NT2/D1 (cell line): ENCODE measurements at regions not wholly inside any gene's neighbourhood (a gene's known extent, or its start where the extent isn't known, plus 50 kb on each side); places are given as distances from the start of the nearest gene placed in this dataset.

Experiments
- DNase-seq: peaks from one replicate; pipeline ENCODE4 v3.0.0-alpha.2; 2011; ENCODE audit warnings: low read depth, low spot score
- H3K27me3 ChIP-seq: 2 replicates; pipeline ENCODE4 v1.6.0; 2011; ENCODE audit warnings: mild to moderate bottlenecking; ENCODE audit not compliant: insufficient read length, insufficient read depth
- H3K36me3 ChIP-seq: 2 replicates; pipeline ENCODE4 v1.6.1; 2011; ENCODE audit warnings: mild to moderate bottlenecking, low read length, mixed read lengths; ENCODE audit not compliant: insufficient read depth, insufficient read length
- H3K4me1 ChIP-seq: 2 replicates; pipeline ENCODE4 v1.5.1; 2011; ENCODE audit not compliant: insufficient read depth, insufficient read length
- H3K4me3 ChIP-seq: 2 replicates; pipeline ENCODE4 v1.5.1; 2011; ENCODE audit warnings: low read depth; ENCODE audit not compliant: insufficient read length
- H3K9ac ChIP-seq: 2 replicates; pipeline ENCODE4 v1.6.0; 2011; ENCODE audit warnings: low read depth; ENCODE audit not compliant: insufficient read length
- H3K9me3 ChIP-seq: 2 replicates; pipeline ENCODE4 v1.5.1; 2011; ENCODE audit warnings: mild to moderate bottlenecking, low read length; ENCODE audit not compliant: insufficient read depth
- SUZ12 ChIP-seq: IDR thresholded peaks from 2 replicates; pipeline ENCODE4 v1.6.1; 2011; ENCODE audit not compliant: insufficient read length, insufficient read depth; ENCODE audit errors: extremely low read depth
- YY1 ChIP-seq: IDR thresholded peaks from 2 replicates; pipeline ENCODE4 v1.6.1; 2011; ENCODE audit not compliant: insufficient read length, insufficient read depth
- ZNF274 ChIP-seq: IDR thresholded peaks from 2 replicates; pipeline ENCODE4 v1.6.1; 2011; ENCODE audit warnings: mild to moderate bottlenecking, low read depth, low read length

DNA sequence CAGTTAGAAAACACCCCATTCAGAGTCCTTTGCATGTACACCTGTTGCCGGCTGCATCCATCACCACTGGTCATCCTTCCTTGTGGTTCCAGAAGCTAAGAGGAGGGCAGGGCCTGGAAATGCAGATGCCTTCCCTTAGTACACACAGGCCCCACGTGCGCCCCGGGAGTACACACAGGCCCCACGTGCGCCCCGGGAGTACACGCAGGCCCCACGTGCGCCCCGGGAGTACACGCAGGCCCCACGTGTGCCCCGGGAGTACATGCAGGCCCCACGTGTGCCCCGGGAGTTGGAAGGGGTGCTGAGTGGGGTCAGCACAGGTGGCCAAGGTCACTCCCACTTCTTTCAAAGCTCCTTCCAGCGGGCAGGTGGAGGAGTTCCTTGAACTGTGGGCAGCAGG lies 1141.9 kb downstream of the BRD1 start:
- Histone ChIP-seq H3K4me3 (no peak overlapping the region), H3K9ac (no peak overlapping the region), H3K36me3 (no peaks in the 10 kb centered on the region), H3K4me1 (peaks cover 4% of the 10 kb centered on the region), H3K9me3 (no peaks in the 10 kb centered on the region), H3K27me3 (no peaks in the 10 kb centered on the region)
- TF ChIP-seq ZNF274 (no peak), SUZ12 (no peak), YY1 (no peak)
- DNase-seq, result no peak

DNA sequence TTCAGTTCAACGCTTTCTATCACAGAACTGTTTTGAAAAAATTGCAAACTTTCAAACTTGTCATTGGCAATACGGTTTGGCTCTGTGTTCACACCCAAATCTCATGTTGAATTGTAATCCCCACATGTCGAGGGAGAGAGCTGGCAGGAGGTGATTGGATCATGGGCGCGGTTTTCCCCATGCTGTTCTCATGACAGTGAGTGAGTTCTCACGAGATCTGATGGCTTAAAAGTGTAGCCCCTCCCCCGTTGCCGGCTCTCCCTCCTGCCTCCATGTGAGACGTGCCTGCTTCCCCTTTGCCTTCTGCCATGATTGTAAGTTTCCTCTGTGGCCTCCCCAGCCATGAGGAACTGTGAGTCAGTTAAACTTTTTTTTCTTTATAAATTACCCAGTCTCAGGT lies 1144.0 kb downstream of the BRD1 start:
- Histone ChIP-seq H3K9ac (no peak overlapping the region), H3K4me3 (no peak overlapping the region), H3K36me3 (no peaks in the 10 kb centered on the region), H3K4me1 (peaks cover 4% of the 10 kb centered on the region), H3K9me3 (no peaks in the 10 kb centered on the region), H3K27me3 (no peaks in the 10 kb centered on the region)
- TF ChIP-seq ZNF274 (no peak), SUZ12 (no peak), YY1 (no peak)
- DNase-seq, result no peak

DNA sequence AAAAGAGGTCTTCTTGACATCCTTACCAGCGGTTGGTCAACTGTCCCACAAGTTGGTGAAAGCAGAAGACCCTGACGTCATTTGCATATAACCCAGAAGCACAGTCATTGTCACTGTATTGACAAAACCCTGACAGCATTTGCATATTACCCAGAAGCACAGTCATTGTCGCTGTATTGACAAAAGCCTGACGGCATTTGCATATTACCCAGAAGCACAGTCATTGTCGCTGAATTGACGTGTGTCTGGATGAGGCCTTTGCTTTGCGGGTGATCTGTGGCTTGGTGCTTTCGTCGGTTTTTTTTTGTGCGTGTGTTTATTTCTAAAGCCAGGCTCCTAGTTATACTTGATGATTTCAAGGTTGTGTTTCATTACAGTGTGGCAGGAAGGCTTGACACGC lies 1145.2 kb downstream of the BRD1 start:
- TF ChIP-seq YY1 (no peak), SUZ12 (no peak), ZNF274 (no peak)
- no peaks in the 10 kb centered on the region for H3K9me3 ChIP-seq
- no peak overlapping the region for H3K9ac ChIP-seq
- peaks cover 6% of the 10 kb centered on the region for H3K4me1 ChIP-seq
- DNase-seq, result no peak
- H3K36me3 ChIP-seq, result no peaks in the 10 kb centered on the region
- H3K27me3 ChIP-seq, result no peaks in the 10 kb centered on the region
- no peak overlapping the region for H3K4me3 ChIP-seq

DNA sequence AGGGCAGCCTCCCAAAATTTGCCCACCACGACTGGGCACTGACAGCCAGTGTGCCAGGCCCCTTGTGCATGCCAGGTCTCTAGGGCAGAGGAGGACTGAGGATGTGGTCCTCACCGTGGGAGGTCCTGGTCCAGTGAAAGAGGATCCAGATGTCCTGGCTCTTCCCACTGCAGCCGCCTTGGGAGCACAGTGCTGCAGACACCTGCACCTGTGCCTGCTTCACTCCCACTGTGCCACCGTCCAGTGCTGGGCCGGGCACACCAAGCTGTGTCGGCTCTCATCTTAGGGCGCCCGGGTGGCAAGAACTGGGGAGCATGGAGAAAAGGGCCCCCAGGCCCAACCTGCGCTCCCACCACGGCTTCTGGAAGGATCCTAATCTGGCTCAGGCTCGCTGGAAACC lies 1147.1 kb downstream of the BRD1 start:
- no peaks in the 10 kb centered on the region for H3K9me3 ChIP-seq
- no peak for TF ChIP-seq SUZ12
- no peak for TF ChIP-seq YY1
- no peak for TF ChIP-seq ZNF274
- H3K27me3 ChIP-seq, result no peaks in the 10 kb centered on the region
- no peak for DNase-seq
- H3K4me1 ChIP-seq, result peaks cover 6% of the 10 kb centered on the region
- no peak overlapping the region for H3K4me3 ChIP-seq
- H3K9ac ChIP-seq, result no peak overlapping the region
- no peaks in the 10 kb centered on the region for H3K36me3 ChIP-seq

DNA sequence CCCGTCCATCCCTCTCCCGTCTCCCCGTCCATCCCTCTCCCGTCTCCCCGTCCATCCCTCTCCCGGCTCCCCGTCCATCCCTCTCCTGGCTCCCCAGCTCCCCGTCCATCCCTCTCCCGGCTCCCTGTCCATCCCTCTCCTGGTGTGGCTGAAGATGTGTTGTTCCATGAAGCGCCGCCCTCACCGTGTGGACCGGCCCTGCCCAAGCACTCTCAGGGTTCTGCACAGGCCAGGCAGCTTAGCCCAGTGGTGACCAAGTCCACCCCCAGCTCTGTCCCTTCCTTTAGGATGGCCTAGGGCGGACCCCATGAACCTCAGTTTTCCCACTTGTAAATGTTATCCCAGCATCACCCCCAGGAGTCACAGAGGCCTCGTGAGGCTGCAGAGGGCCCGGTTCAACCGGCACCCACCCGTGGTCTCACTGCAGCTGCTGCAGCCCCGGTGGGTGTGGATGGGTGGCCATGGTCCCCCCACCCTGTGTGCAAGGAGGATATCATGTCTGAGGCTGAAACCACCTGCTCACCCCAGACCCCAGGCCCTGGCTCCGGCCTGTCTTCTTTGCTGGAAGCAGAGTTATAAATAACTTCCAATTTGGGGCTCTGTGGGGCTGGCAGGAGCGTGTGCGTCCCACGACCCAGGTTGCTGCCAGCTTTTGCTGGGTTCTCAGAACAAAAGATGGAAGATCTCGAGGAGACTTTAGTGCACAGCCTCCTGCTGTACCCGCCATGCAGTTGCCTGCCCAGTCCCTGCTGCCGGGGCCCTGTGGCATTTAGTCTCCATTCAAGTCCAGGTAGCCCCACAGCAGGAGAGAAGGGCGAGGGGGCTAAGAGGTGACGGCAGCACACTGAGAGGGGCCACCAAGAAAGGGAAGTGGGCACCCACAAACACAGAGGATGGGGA lies 1147.8 kb downstream of the BRD1 start:
- H3K4me1 ChIP-seq, result peaks cover 6% of the 10 kb centered on the region
- no peaks in the 10 kb centered on the region for H3K27me3 ChIP-seq
- no peak for DNase-seq
- no peaks in the 10 kb centered on the region for H3K36me3 ChIP-seq
- TF ChIP-seq SUZ12 (no peak), ZNF274 (no peak), YY1 (no peak)
- no peaks in the 10 kb centered on the region for H3K9me3 ChIP-seq
- no peak overlapping the region for H3K4me3 ChIP-seq
- H3K9ac ChIP-seq, result no peak overlapping the region

DNA sequence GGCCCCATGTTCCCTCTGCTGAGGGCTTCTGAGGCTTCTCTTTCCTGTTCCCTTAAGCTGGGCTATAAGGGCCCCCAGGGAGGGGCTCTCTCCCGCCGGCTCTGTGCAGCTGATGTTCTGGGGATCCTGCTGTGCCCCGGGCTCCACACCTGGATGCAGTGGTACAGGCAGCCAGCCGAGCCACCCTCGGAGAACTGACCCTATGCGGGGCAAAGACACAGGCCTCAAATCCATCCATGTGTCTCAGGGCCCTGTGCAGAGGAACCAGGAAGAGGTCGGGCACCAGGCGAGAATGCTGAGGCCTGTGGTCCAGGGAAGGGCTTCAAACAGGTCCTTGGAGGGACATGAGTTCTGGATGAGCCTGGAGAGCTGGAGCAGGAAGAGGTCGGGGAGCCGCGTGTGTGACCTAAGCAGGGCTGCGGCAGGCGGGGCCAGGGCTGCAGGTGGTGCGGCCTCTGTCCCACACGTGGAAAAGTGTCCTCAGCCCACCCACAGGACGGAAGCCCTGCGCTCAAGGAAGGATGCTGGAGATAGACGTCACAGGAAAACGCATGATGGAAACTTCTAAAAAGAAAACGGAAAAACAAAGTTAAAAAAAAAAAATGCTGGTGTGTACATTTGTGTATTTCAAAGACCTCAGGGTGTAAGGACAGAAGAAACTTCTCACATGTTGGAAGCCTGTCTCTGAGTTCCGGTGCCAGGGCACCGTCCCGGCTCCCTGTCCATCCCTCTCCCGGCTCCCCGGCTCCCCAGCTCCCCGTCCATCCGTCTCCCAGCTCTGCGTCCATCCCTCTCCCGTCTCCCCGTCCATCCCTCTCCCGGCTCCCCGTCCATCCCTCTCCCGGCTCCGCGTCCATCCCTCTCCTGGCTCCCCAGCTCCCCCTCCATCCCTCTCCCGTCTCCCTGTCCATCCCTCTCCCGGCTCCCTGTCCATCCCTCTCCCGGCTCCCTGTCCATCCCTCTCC lies 1149.2 kb downstream of the BRD1 start:
- H3K36me3 ChIP-seq, result no peaks in the 10 kb centered on the region
- DNase-seq, result no peak
- H3K9ac ChIP-seq, result no peak overlapping the region
- no peak overlapping the region for H3K4me3 ChIP-seq
- H3K4me1 ChIP-seq, result peaks cover 4% of the 10 kb centered on the region
- H3K27me3 ChIP-seq, result no peaks in the 10 kb centered on the region
- H3K9me3 ChIP-seq, result no peaks in the 10 kb centered on the region
- no peak for TF ChIP-seq ZNF274
- no peak for TF ChIP-seq SUZ12
- no peak for TF ChIP-seq YY1

DNA sequence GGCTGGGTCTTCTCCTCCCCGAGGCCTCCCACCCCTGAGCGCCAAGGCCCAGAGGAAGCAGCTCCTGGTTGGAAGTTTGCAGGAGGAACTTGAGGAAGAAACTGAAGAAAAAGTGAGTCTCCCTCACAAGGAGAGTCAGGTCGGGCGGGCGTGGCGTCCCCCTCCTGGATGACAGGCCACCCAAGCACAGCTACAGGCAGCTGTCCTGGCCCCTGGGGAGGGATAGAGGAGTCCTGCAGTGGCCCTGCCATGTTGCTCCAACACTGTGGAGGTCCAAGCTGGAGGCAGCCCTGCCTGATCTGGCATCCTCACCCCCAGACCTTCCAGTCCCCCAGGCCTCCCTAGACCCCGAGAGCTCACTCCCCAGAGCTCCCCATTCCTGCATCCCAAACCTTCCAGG lies 1150.1 kb downstream of the BRD1 start:
- Histone ChIP-seq H3K4me3 (no peak overlapping the region), H3K36me3 (no peaks in the 10 kb centered on the region), H3K9ac (no peak overlapping the region), H3K27me3 (no peaks in the 10 kb centered on the region), H3K4me1 (peaks cover 4% of the 10 kb centered on the region), H3K9me3 (peaks cover 4% of the 10 kb centered on the region; the same call in 1 of the 2 replicates)
- TF ChIP-seq YY1, result no peak
- no peak for TF ChIP-seq ZNF274
- TF ChIP-seq SUZ12, result no peak
- no peak for DNase-seq
